Left renal cortex interstitium (tissue), 4 donors: ENCODE measurements at regions not wholly inside any gene's neighbourhood (a gene's known extent, or its start where the extent isn't known, plus 50 kb on each side); places are given as distances from the start of the nearest gene placed in this dataset.
"Not testable (repeated sequence)": the region's sequence is repeated elsewhere in the genome, so short reads cannot be mapped to it uniquely, and the experiment has no call there.

Source experiments
- DNase-seq, 4 donors: peaks; one replicate each; pipeline ENCODE4 v3.0.0-alpha.2; 2013; ENCODE audit warnings: low read depth in 4 of 4, low spot score in 2 of 4, missing footprints in 1 of 4

- DNase-seq: no peak
Observed at GRCh38 chr10:111261081-111261615, 184.3 kb downstream of the ADRA2A start.

GRCh38 chr10:111265341-111265740 lies 188.5 kb downstream of the ADRA2A start:
- no peak for DNase-seq

GRCh38 chr10:111266165-111266564 lies 189.3 kb downstream of the ADRA2A start:
- DNase-seq: no peak

GRCh38 chr10:111267673-111268072 lies 190.8 kb downstream of the ADRA2A start:
- DNase-seq: no peak

- DNase-seq: no peak
Observed at GRCh38 chr10:111273235-111273634, 196.4 kb downstream of the ADRA2A start.

GRCh38 chr10:111273635-111274034 lies 196.8 kb downstream of the ADRA2A start:
- no peak for DNase-seq

- DNase-seq: no peak
Observed at GRCh38 chr10:111275091-111275490, 198.3 kb downstream of the ADRA2A start.

- no peak for DNase-seq
Observed at GRCh38 chr10:111277661-111278060, 200.8 kb downstream of the ADRA2A start.

GRCh38 chr10:111278266-111278665 lies 201.4 kb downstream of the ADRA2A start:
- DNase-seq: no peak

GRCh38 chr10:111281516-111281915 lies 204.7 kb downstream of the ADRA2A start:
- peak in 1 of 4 donors; percentile 23 for DNase-seq

GRCh38 chr10:111289461-111289860 lies 212.6 kb downstream of the ADRA2A start:
- DNase-seq: no peak

GRCh38 chr10:111290649-111291048 lies 213.8 kb downstream of the ADRA2A start:
- DNase-seq: no peak

GRCh38 chr10:111295788-111296187 lies 219.0 kb downstream of the ADRA2A start:
- no peak for DNase-seq

- DNase-seq: no peak
Observed at GRCh38 chr10:111297351-111297848, 220.6 kb downstream of the ADRA2A start.

GRCh38 chr10:111298031-111298430 lies 221.2 kb downstream of the ADRA2A start:
- no peak for DNase-seq

GRCh38 chr10:111299037-111299436 lies 222.2 kb downstream of the ADRA2A start:
- DNase-seq: no peak

- no peak for DNase-seq
Observed at GRCh38 chr10:111303887-111304286, 227.1 kb downstream of the ADRA2A start.

GRCh38 chr10:111316722-111317212 lies 239.9 kb downstream of the ADRA2A start:
- DNase-seq: peak in 3 of 4 donors; percentile 9 to 44 (median 44)

- no peak for DNase-seq
Observed at GRCh38 chr10:111319866-111320265, 243.0 kb downstream of the ADRA2A start.

- DNase-seq: no peak
Observed at GRCh38 chr10:111323389-111323966, 246.6 kb downstream of the ADRA2A start.

GRCh38 chr10:111332174-111332573 lies 255.3 kb downstream of the ADRA2A start:
- DNase-seq: not testable (repeated sequence)

GRCh38 chr10:111335826-111336225 lies 259.0 kb downstream of the ADRA2A start:
- DNase-seq: no peak
